IPS-18a (cell line): ENCODE measurements at regions not wholly inside any gene's neighbourhood (a gene's known extent, or its start where the extent isn't known, plus 50 kb on each side); places are given as distances from the start of the nearest gene placed in this dataset.

Experiments
- H3K27ac ChIP-seq: one replicate; pipeline ENCODE4 v1.5.1; 2013; ENCODE audit warnings: low read length
- H3K27me3 ChIP-seq: one replicate; pipeline ENCODE4 v1.6.1; 2013; ENCODE audit warnings: mild to moderate bottlenecking, low read length; ENCODE audit not compliant: control insufficient read depth, insufficient read depth
- H3K36me3 ChIP-seq: one replicate; pipeline ENCODE4 v1.6.1; 2013; ENCODE audit warnings: low read depth, low read length; ENCODE audit not compliant: control insufficient read depth
- H3K4me1 ChIP-seq: one replicate; pipeline ENCODE4 v1.6.1; 2013; ENCODE audit warnings: low read depth, low read length; ENCODE audit not compliant: control insufficient read depth
- H3K4me3 ChIP-seq: one replicate; pipeline ENCODE4 v1.5.1; 2013; ENCODE audit warnings: low read length
- H3K9ac ChIP-seq: one replicate; pipeline ENCODE4 v1.6.1; 2013; ENCODE audit warnings: mild to moderate bottlenecking, low read length, moderate library complexity
- H3K9me3 ChIP-seq: one replicate; pipeline ENCODE4 v1.6.1; 2013; ENCODE audit warnings: low read depth, low read length; ENCODE audit not compliant: control insufficient read depth

DNA sequence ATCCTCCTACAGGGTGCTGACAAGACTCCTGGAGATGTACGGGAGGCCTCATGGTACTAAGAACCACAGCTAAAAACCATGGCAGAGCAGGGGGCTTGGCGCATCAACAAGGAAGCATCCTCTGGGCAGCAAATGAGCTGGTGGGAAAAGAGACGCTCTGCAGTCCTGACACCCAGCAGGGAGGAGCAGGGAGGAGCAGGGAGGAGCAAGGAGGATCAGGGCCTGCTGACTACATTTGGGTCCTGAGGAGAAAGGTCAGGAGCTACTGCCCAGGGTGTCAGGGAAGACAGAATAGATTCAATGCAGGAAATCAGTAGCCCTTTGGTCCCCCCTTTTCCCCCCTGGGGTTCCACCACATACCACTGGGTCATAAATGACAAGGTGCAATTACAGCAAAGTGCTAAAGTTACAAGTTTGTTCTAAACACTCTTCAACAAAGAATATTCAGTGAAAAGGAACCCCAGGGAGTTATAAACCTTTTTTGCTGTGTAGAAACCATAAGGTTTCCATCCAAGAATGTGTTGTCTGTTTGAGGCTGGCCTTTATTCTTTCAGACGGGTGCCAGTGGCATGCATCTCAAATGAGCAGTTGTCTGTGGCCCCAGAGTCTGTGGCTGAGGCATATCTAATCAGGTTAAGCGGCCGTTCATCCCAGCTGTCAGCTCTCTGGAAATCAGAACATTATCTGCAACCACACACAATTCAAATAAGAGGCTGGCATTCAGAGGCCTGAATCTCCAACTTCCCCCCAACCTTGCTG lies 325.0 kb downstream of the CDC5L start:
- Histone ChIP-seq H3K27ac (no peak overlapping the region), H3K27me3 (no peaks in the 10 kb centered on the region), H3K36me3 (no peaks in the 10 kb centered on the region), H3K4me1 (no peaks in the 10 kb centered on the region), H3K9ac (no peak overlapping the region), H3K9me3 (no peaks in the 10 kb centered on the region), H3K4me3 (no peak overlapping the region)

DNA sequence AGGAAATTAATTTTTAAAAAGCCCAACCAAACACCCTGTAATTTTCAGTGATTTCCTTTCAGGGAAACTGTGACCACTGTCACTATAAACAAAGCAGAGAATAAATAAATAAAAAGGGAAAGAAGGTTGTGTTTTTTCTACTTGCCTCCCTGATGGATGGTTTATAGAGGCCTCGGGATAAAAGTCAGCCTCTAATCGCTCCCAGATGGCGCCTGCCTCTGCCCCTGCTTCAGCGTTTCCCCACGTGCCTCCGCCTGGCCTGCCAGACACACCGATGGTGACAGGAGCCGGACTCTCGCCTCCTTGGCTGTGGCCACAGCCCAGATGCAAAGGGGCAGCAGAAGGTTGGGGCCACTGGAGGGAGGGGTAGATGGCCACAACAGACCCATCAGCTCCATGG lies 327.7 kb downstream of the CDC5L start:
- H3K27me3 ChIP-seq, result no peaks in the 10 kb centered on the region
- no peaks in the 10 kb centered on the region for H3K4me1 ChIP-seq
- H3K9ac ChIP-seq, result no peak overlapping the region
- no peaks in the 10 kb centered on the region for H3K36me3 ChIP-seq
- H3K27ac ChIP-seq, result no peak overlapping the region
- H3K4me3 ChIP-seq, result no peak overlapping the region
- H3K9me3 ChIP-seq, result no peaks in the 10 kb centered on the region

DNA sequence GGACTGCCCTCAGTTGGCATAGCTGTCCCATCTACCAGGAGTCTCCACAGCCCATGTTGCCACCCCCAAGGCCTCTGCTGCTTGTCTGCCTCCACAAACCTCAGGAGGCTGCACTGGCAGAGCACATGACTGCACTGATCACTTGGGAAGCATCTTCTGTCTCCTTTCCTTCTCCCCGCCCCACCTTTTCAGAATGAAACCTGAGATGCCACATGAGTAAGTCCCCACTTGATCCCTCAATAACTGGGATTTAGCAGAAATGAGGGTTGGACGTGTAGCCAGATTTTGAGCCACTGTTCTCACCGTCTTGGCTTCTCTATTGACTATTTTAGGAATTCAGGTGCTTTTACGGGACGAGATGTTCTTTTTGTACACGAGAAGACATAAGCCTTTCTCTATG lies 328.4 kb downstream of the CDC5L start:
- no peaks in the 10 kb centered on the region for H3K9me3 ChIP-seq
- no peaks in the 10 kb centered on the region for H3K4me1 ChIP-seq
- no peak overlapping the region for H3K27ac ChIP-seq
- no peak overlapping the region for H3K4me3 ChIP-seq
- no peaks in the 10 kb centered on the region for H3K36me3 ChIP-seq
- no peaks in the 10 kb centered on the region for H3K27me3 ChIP-seq
- H3K9ac ChIP-seq, result no peak overlapping the region

DNA sequence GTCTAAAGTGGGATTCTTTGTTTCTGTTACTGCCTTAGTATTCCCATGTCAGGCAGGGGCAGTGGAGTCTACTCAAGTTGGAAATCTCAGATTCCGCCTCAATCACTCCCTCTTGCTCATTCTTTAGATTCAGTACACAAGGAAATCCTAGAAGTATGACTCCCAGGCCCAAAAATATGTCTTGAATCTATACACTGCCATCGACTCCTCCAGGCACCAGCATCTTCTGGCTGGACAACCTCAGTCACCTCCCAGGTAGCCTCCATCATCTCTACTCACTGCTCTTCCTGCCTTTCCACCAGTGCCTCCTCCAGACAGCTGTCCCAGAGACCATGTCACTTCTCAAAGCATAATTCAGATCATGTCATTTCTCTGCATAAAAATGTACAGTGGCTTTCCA lies 329.9 kb downstream of the CDC5L start:
- no peak overlapping the region for H3K27ac ChIP-seq
- no peaks in the 10 kb centered on the region for H3K4me1 ChIP-seq
- H3K4me3 ChIP-seq, result no peak overlapping the region
- H3K9me3 ChIP-seq, result no peaks in the 10 kb centered on the region
- no peak overlapping the region for H3K9ac ChIP-seq
- H3K36me3 ChIP-seq, result no peaks in the 10 kb centered on the region
- no peaks in the 10 kb centered on the region for H3K27me3 ChIP-seq

DNA sequence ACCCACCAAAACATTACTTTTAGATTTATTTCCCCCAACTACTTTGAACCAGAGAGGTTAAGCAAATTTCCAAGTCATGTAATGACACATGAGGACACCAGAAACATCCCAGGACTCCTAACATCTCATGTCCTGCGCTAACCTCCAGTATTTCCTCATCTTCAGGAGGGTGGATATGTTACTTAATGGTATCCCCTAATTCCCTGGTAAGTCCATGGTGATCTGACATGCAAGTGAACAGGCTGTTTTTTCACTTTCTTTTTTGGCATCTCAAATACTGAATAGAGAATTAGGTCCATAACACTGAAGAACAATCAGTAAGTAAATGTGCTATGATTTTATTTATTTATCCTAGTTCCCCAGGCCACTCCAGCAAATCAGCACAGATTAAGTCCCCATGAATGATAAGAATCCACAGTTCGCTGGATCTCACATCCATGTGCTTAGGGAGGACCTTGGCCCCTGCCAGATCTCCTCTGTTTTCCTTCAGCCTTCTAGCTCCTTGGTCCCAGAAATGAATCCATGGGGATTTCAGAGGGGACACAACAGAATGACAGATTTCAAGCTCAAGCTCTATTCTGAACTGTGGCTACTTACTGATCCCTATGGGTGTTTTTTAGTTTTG lies 334.6 kb downstream of the CDC5L start:
- Histone ChIP-seq H3K27ac (no peak overlapping the region), H3K36me3 (no peaks in the 10 kb centered on the region), H3K9me3 (no peaks in the 10 kb centered on the region), H3K27me3 (no peaks in the 10 kb centered on the region), H3K9ac (no peak overlapping the region), H3K4me1 (peaks cover 5% of the 10 kb centered on the region), H3K4me3 (no peak overlapping the region)

DNA sequence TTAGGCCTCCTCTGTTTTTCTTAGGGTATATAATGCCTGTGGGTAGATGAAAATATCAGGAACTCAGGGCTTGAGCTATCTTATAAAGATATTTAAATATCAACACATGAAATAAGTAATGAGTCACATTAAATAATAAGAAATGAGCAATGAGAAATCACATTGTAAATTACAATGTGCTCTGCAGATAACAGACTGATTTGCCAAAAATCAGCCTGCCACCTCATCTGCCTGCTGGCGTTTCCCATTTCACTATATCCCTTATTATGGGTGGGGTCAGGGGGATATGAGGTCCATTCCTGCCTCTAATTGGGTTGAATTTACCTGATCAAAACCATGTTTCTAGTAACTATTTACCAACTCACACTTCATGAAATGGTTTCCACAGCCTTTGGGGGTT lies 335.2 kb downstream of the CDC5L start:
- Histone ChIP-seq H3K27me3 (no peaks in the 10 kb centered on the region), H3K9ac (no peak overlapping the region), H3K4me1 (peaks cover 5% of the 10 kb centered on the region), H3K9me3 (no peaks in the 10 kb centered on the region), H3K27ac (no peak overlapping the region), H3K4me3 (no peak overlapping the region), H3K36me3 (no peaks in the 10 kb centered on the region)

DNA sequence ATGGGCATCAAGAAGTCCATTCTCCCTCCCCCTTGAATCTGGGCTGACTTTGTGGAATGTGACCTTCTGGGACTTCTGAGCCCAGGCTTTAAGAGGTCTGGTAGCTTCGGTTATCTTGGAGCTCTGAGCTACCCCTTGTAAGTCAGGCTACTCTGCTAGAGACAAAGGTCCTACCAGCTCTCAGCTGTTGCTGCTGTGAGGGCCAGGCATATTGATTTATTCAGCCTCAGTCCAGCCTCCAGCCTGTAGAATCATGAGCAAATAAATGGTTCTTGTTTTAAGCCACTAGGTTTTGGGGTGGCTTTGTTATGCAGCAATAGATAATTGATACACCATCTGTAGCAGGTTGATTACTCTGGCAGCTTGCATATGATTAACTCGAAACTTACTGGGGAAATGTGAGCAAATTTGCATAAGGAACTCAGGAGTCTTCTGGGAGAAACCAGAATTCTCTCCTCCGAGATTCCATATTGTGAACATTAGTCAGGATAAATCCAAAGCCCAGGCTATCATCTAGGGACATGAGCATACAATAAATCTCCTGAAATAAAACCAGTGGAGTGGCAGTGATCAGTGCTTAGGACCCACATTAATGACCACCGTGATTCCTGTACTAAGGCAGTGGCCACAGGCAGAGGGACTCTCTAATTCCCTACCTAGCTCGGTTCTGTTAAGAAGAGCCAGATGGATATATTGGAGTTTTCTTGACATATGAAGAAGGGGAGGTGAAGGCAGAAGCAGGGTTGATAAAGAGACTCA lies 336.1 kb downstream of the CDC5L start:
- H3K9me3 ChIP-seq, result no peaks in the 10 kb centered on the region
- no peak overlapping the region for H3K4me3 ChIP-seq
- H3K27ac ChIP-seq, result no peak overlapping the region
- H3K27me3 ChIP-seq, result no peaks in the 10 kb centered on the region
- H3K9ac ChIP-seq, result no peak overlapping the region
- peaks cover 5% of the 10 kb centered on the region for H3K4me1 ChIP-seq
- H3K36me3 ChIP-seq, result no peaks in the 10 kb centered on the region

DNA sequence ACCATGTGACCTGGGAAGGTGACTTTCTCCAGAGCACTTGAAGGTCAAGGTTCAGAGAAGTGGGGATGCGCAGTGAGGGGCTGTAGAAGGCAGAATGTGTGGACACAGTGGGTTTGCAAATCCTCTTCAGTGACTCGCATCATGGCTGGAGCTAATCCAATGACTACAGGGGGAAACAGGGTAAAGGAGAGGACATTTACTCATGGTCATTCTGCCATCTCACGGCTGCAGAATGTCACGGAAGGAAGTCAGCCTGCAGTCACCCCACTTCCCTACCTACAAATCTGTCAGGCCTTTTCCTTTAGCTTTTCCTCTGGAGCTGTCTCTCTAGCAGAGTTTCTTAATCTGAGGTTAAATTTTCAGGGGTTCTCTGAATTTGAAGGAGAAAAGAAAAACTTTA lies 337.6 kb downstream of the CDC5L start:
- no peak overlapping the region for H3K4me3 ChIP-seq

DNA sequence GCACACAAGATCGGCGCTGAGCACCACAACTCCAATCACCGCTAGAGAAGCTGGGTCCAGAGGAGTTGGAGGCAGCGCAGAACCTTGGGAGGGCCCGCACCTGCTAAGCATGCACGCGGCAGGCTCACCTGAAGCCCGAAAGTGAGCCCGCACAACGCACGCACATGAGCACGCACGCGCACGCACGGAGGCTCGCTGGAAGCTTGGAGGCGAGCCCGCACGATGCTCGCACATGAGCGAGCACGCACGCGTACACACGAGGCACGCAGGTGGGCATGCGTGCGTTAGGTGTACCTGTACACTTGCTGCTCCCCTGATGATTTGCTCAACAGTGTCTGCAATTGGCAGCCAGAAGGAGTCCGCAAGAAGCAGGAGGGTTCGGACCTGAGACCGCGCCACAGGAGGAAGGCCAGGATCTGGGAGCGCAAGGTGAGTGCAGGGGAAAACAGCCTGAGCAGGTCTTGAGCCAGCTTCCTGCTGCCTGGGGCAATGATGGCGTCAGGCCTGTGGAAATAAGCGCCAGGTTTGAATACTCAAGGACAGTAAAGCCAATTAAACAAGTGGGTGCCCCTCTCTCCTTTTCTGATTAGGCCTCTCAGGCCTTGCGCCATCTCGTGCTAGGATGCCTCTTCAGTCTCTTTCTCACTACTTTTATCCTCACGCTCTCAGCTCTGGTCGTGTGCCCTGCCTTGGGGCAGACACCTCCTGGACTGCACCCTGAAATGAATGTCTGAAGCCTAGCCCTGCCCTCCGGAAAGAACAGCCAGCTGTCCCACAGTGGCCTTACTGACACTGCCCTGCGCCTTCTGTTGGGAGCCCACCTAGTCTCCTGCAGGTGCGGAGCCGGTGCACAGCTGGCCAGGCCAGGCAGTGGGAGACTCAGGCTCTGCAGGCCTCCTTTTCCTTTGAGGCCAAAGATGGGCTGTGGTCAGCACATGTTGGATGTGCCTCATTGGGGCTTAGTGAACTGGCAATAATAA lies 340.4 kb downstream of the CDC5L start:
- Histone ChIP-seq H3K4me1 (peaks cover 5% of the 10 kb centered on the region), H3K4me3 (no peak overlapping the region), H3K9me3 (no peaks in the 10 kb centered on the region), H3K36me3 (no peaks in the 10 kb centered on the region), H3K27ac (no peak overlapping the region), H3K9ac (no peak overlapping the region), H3K27me3 (no peaks in the 10 kb centered on the region)

More for the DNA sequence above, 337.6 kb downstream of the CDC5L start:
- no peaks in the 10 kb centered on the region for H3K9me3 ChIP-seq
- H3K36me3 ChIP-seq, result no peaks in the 10 kb centered on the region
- peaks cover 5% of the 10 kb centered on the region for H3K4me1 ChIP-seq
- no peak overlapping the region for H3K27ac ChIP-seq
- no peaks in the 10 kb centered on the region for H3K27me3 ChIP-seq
- H3K9ac ChIP-seq, result no peak overlapping the region

DNA sequence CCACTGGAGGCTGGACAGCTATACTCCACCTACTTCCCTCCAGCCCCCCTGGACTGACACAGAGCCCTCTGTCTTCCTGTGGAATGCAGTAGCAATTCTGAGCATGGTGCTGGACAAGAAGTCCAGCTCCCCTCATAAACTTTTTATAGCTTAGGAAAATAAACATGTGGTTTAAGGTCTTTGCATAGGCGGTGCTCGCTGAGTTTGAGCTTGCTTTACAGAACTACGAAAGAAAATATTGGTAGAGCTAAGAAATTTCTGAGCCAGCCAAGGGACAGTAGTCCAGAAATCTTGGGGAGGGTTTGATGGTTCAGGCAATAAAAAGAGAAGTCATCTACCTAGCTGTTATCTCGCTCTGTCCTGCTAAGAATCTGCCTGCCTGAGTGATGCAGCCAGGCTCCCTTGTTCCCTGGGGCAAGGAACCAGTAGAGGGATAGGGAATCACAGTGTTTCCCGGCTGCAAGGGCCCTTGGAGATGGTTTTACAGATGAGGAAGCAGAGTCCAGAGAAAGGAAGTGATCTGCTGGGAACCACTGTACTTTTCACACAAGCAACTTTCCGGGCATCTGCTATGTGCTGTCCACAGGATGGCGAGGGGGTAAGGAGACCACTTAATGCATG lies 343.4 kb downstream of the CDC5L start:
- Histone ChIP-seq H3K4me1 (no peaks in the 10 kb centered on the region), H3K9me3 (no peaks in the 10 kb centered on the region), H3K27ac (no peak overlapping the region), H3K9ac (no peak overlapping the region), H3K36me3 (no peaks in the 10 kb centered on the region), H3K4me3 (no peak overlapping the region), H3K27me3 (no peaks in the 10 kb centered on the region)
